H1 (cell line): ENCODE measurements at regions not wholly inside any gene's neighbourhood (a gene's known extent, or its start where the extent isn't known, plus 50 kb on each side); places are given as distances from the start of the nearest gene placed in this dataset.

ENCODE experiments used
- CTCF ChIA-PET: fragments of 300-600 bp; sonication (Branson Sonifier 250); formaldehyde crosslinking; loops from one replicate; lab custom pipeline; 2021; ENCODE audit not compliant: partially characterized antibody; lab: Charles Lee
- POLR2A ChIA-PET: fragments of 300-600 bp; sonication (Branson Sonifier 250); formaldehyde crosslinking; loops from one replicate; lab custom pipeline; 2021; ENCODE audit warnings: inconsistent platforms; ENCODE audit not compliant: partially characterized antibody; lab: Charles Lee
- DNase-seq, 2 experiments: peaks; one replicate each; pipeline versions ENCODE4 v3.0.0 to v3.0.0-alpha.2; 2010 to 2022; ENCODE audit warnings: low spot score in 2 of 2, low read depth in 1 of 2, mixed read lengths in 1 of 2
- FAIRE-seq: peaks from 2 replicates; lab custom pipeline; 2011; peaks lifted over from hg19 to GRCh38; lab: Jason Lieb, UNC
- H2AFZ ChIP-seq: 2 replicates; pipeline ENCODE4 v1.8.1; 2012; ENCODE audit warnings: low read length, inconsistent platforms
- H2AK5ac ChIP-seq: 2 replicates; pipeline ENCODE4 v1.6.1; 2013; ENCODE audit warnings: low read depth, low read length
- H2BK120ac ChIP-seq: replicated peaks from 2 replicates; pipeline ENCODE3; 2013; ENCODE audit warnings: low read depth, low read length, inconsistent platforms
- H2BK12ac ChIP-seq: 2 replicates; pipeline ENCODE4 v1.6.1; 2013; ENCODE audit warnings: low read depth, low read length
- H2BK15ac ChIP-seq: 2 replicates; pipeline ENCODE4 v1.6.1; 2013; ENCODE audit warnings: low read length
- H2BK20ac ChIP-seq: 2 replicates; pipeline ENCODE4 v1.6.1; 2013; ENCODE audit warnings: low read length
- H2BK5ac ChIP-seq: 2 replicates; pipeline ENCODE4 v1.6.1; 2013; ENCODE audit warnings: low read depth, low read length
- H3K14ac ChIP-seq: 2 replicates; pipeline ENCODE4 v1.6.1; 2013; ENCODE audit warnings: inconsistent platforms; ENCODE audit not compliant: insufficient read length
- H3K18ac ChIP-seq: 2 replicates; pipeline ENCODE4 v1.6.1; 2013; ENCODE audit warnings: low read length; ENCODE audit errors: extremely low read depth
- H3K23ac ChIP-seq: 2 replicates; pipeline ENCODE4 v1.6.1; 2013; ENCODE audit warnings: inconsistent platforms; ENCODE audit not compliant: insufficient read length
- H3K23me2 ChIP-seq: 2 replicates; pipeline ENCODE4 v1.6.1; 2013; ENCODE audit warnings: low read depth, low read length
- H3K27ac ChIP-seq: 2 replicates; pipeline ENCODE4 v1.6.1; 2011; ENCODE audit warnings: low read depth, low read length, inconsistent platforms
- H3K27me3 ChIP-seq, 4 experiments: replicated peaks in 1 of 4; 1 replicate in 1 of 4; 2 replicates in 3 of 4; pipeline versions ENCODE4 v1.6.1 to v1.8.1; 2011 to 2013; ENCODE audit warnings: low read length in 3 of 4, mild to moderate bottlenecking in 3 of 4, inconsistent platforms in 2 of 4, mixed read lengths in 2 of 4, moderate library complexity in 1 of 4; ENCODE audit not compliant: control insufficient read depth in 3 of 4, insufficient read depth in 3 of 4; ENCODE audit errors: extremely low read depth in 1 of 4
- H3K36me3 ChIP-seq, 4 experiments: 2 replicates each; pipeline versions ENCODE4 v1.6.1 to v1.8.1; 2011 to 2013; ENCODE audit warnings: mild to moderate bottlenecking in 4 of 4, low read length in 3 of 4, moderate library complexity in 2 of 4, control low read depth in 1 of 4, inconsistent platforms in 1 of 4; ENCODE audit not compliant: insufficient read depth in 4 of 4, control insufficient read depth in 2 of 4
- H3K4ac ChIP-seq: replicated peaks from 2 replicates; pipeline ENCODE3; 2013; ENCODE audit warnings: low read length, low read depth, mixed read lengths, inconsistent platforms; ENCODE audit not compliant: insufficient read length
- H3K4me1 ChIP-seq, 4 experiments: replicated peaks in 1 of 4; 1 replicate in 1 of 4; 2 replicates in 3 of 4; pipeline versions ENCODE4 v1.6.1 to v1.8.1; 2011 to 2013; ENCODE audit warnings: low read length in 3 of 4, inconsistent platforms in 2 of 4, mixed read lengths in 1 of 4; ENCODE audit not compliant: insufficient read depth in 4 of 4, control insufficient read depth in 3 of 4
- H3K4me2 ChIP-seq, 2 experiments: 2 replicates each; pipeline versions ENCODE4 v1.6.1 to v1.8.1; 2011 to 2013; ENCODE audit warnings: low read depth in 2 of 2, low read length in 2 of 2, control low read depth in 1 of 2, inconsistent platforms in 1 of 2, mild to moderate bottlenecking in 1 of 2; ENCODE audit not compliant: insufficient read depth in 1 of 2
- H3K4me3 ChIP-seq, 4 experiments: fragments of 200-600, 300-600 bp in 1 of 4; sonication (generic), shearing (Covaris generic), sonication (Bioruptor Twin) in 1 of 4; 2 replicates each; pipeline versions ENCODE4 v1.5.1 to v1.8.1; 2011 to 2016; ENCODE audit warnings: low read length in 4 of 4, low read depth in 3 of 4, control low read depth in 2 of 4, inconsistent platforms in 2 of 4, mild to moderate bottlenecking in 2 of 4, mixed read lengths in 1 of 4, moderate library complexity in 1 of 4; ENCODE audit not compliant: insufficient read depth in 2 of 4; ENCODE audit errors: extremely low read depth in 1 of 4
- H3K56ac ChIP-seq: replicated peaks from 2 replicates; pipeline ENCODE3; 2013; ENCODE audit warnings: low read depth, mild to moderate bottlenecking, mixed read lengths, low read length, inconsistent platforms; ENCODE audit not compliant: insufficient read length
- H3K79me1 ChIP-seq: 2 replicates; pipeline ENCODE4 v1.6.1; 2013; ENCODE audit warnings: low read depth, low read length, control low read depth
- H3K79me2 ChIP-seq, 2 experiments: 2 replicates each; pipeline versions ENCODE4 v1.6.1 to v1.8.1; 2012 to 2013; ENCODE audit warnings: low read length in 2 of 2, mild to moderate bottlenecking in 2 of 2, inconsistent platforms in 1 of 2; ENCODE audit not compliant: insufficient read depth in 2 of 2, control insufficient read depth in 1 of 2
- H3K9ac ChIP-seq, 4 experiments: replicated peaks in 1 of 4; 1 replicate in 1 of 4; 2 replicates in 3 of 4; pipeline versions ENCODE4 v1.6.1 to v1.8.1; 2011 to 2013; ENCODE audit warnings: low read depth in 3 of 4, low read length in 3 of 4, control low read depth in 2 of 4, mild to moderate bottlenecking in 2 of 4, moderate library complexity in 2 of 4, inconsistent platforms in 1 of 4; ENCODE audit errors: extremely low read depth in 1 of 4
- H3K9me3 ChIP-seq, 2 experiments: 2 replicates each; pipeline versions ENCODE4 v1.6.1 to v1.8.1; 2012 to 2013; ENCODE audit warnings: mild to moderate bottlenecking in 2 of 2, moderate library complexity in 2 of 2, control low read depth in 1 of 2, inconsistent platforms in 1 of 2, low read depth in 1 of 2, low read length in 1 of 2, mixed read lengths in 1 of 2; ENCODE audit not compliant: insufficient read depth in 2 of 2
- H4K20me1 ChIP-seq, 2 experiments: replicated peaks in 1 of 2; 2 replicates each; pipeline versions ENCODE3 to v1.8.1; 2011 to 2013; ENCODE audit warnings: inconsistent platforms in 2 of 2, low read length in 2 of 2, mild to moderate bottlenecking in 1 of 2; ENCODE audit not compliant: insufficient read depth in 2 of 2, control insufficient read depth in 1 of 2
- H4K5ac ChIP-seq: 2 replicates; pipeline ENCODE4 v1.6.1; 2013; ENCODE audit warnings: low read length, low read depth, mixed read lengths, inconsistent platforms; ENCODE audit not compliant: insufficient read length
- H4K8ac ChIP-seq: 2 replicates; pipeline ENCODE4 v1.8.0; 2013; ENCODE audit warnings: mild to moderate bottlenecking, moderate library complexity, low read length, inconsistent platforms; ENCODE audit not compliant: insufficient read depth; ENCODE audit errors: extremely low read depth
- H4K91ac ChIP-seq: replicated peaks from 2 replicates; pipeline ENCODE3; 2013; ENCODE audit warnings: low read length, mixed read lengths, inconsistent platforms; ENCODE audit not compliant: insufficient read length
- ATF2 ChIP-seq: IDR thresholded peaks from 2 replicates; pipeline ENCODE4 v1.6.1; 2012; ENCODE audit warnings: low read length, inconsistent platforms
- CREB1 ChIP-seq: IDR thresholded peaks from 2 replicates; pipeline ENCODE4 v1.6.1; 2012; ENCODE audit warnings: inconsistent platforms
- HDAC6 ChIP-seq: IDR thresholded peaks from one replicate; pipeline ENCODE4 v1.7.1; 2012; ENCODE audit warnings: low read depth, mild to moderate bottlenecking, inconsistent platforms, low read length, moderate library complexity
- RNF2 ChIP-seq: fragments of 200-900, 300-1000 bp; sonication (generic); IDR thresholded peaks from 2 replicates; pipeline ENCODE4 v1.7.1; 2016; ENCODE audit warnings: borderline replicate concordance, low read depth, mild to moderate bottlenecking, antibody characterized with exemption, low read length; ENCODE audit not compliant: poor library complexity, severe bottlenecking; ENCODE audit errors: missing control alignments
- SIX5 ChIP-seq: IDR thresholded peaks from 2 replicates; pipeline ENCODE4 v1.6.1; 2011; ENCODE audit warnings: mild to moderate bottlenecking, low read depth, low read length
- TCF12 ChIP-seq: IDR thresholded peaks from 2 replicates; pipeline ENCODE4 v1.6.1; 2011; ENCODE audit warnings: low read depth, mild to moderate bottlenecking, low read length
- YY1 ChIP-seq: IDR thresholded peaks from 2 replicates; pipeline ENCODE4 v1.6.1; 2011; ENCODE audit warnings: low read depth, mild to moderate bottlenecking, low read length
- WGBS, 2 experiments: shearing (Covaris generic) in 1 of 2; methylation state at CpG; one replicate each; pipeline versions ENCODE4 v1.1.6 to v1.1.7; 2013 to 2015; ENCODE audit warnings: low lambda C conversion rate in 2 of 2, mixed read lengths in 2 of 2, inconsistent platforms in 1 of 2, low coverage in 1 of 2, missing lambda C conversion rate in 1 of 2; ENCODE audit not compliant: insufficient replicate concordance in 2 of 2, insufficient coverage in 1 of 2, insufficient read length in 1 of 2; ENCODE audit errors: extremely low coverage in 1 of 2, missing lambda C conversion rate in 1 of 2; 5-methylcytosine and 5-hydroxymethylcytosine counted together

GRCh38 chr16:35144212-35144932 is 1685.0 kb downstream of the TP53TG3F start:
- ChIA-PET CTCF (no interaction called here), POLR2A (no interaction called here)
- H3K79me2 ChIP-seq = no peaks in the 10 kb centered on the region
- FAIRE-seq (no peak), DNase-seq (no peak)
- no peak overlapping the region for H2BK120ac ChIP-seq
- H4K20me1 ChIP-seq = no peaks in the 10 kb centered on the region
- no peak overlapping the region for H3K23ac ChIP-seq
- no peaks in the 10 kb centered on the region for H3K4me1 ChIP-seq
- no peak overlapping the region for H3K4ac ChIP-seq
- no peak overlapping the region for H4K5ac ChIP-seq
- H3K9ac ChIP-seq = no peak overlapping the region
- H2AK5ac ChIP-seq = no peak overlapping the region
- no peak overlapping the region for H3K56ac ChIP-seq
- TF ChIP-seq CREB1 (no peak), YY1 (no peak), TCF12 (no peak), SIX5 (no peak), HDAC6 (no peak), RNF2 (no peak), ATF2 (no peak)
- no peak overlapping the region for H4K91ac ChIP-seq
- H3K36me3 ChIP-seq = no peaks in the 10 kb centered on the region
- no peak overlapping the region for H3K14ac ChIP-seq
- H3K23me2 ChIP-seq = no peaks in the 10 kb centered on the region
- no peak overlapping the region for H3K4me3 ChIP-seq
- H3K9me3 ChIP-seq = peaks cover 68 to 100% of the 10 kb centered on the region in 2 experiments
- no peaks in the 10 kb centered on the region for H3K79me1 ChIP-seq
- no peak overlapping the region for H2BK15ac ChIP-seq
- no peak overlapping the region for H2BK12ac ChIP-seq
- no peak overlapping the region for H2AFZ ChIP-seq
- H2BK5ac ChIP-seq = no peak overlapping the region
- no peak overlapping the region for H3K18ac ChIP-seq
- no peak overlapping the region for H3K27ac ChIP-seq
- no peaks in the 10 kb centered on the region for H3K27me3 ChIP-seq
- H4K8ac ChIP-seq = no peak overlapping the region
- WGBS, 2 experiments = 83% methylated on average over 20 of the region's 22 CpGs; no CpG with 5 or more reads in 1 of the 2 experiments
- no peak overlapping the region for H3K4me2 ChIP-seq
- H2BK20ac ChIP-seq = no peak overlapping the region
